HL-60 (cell line): ENCODE measurements at regions not wholly inside any gene's neighbourhood (a gene's known extent, or its start where the extent isn't known, plus 50 kb on each side); places are given as distances from the start of the nearest gene placed in this dataset.

Source experiments
- POLR2AphosphoS5 ChIP-seq: IDR thresholded peaks from 2 replicates; pipeline ENCODE4 v1.6.1; 2012; ENCODE audit warnings: low read depth
- TF ChIP-seq, protein P1 (sequence below): IDR thresholded peaks from one replicate; pipeline ENCODE4 v1.5.1; 2011; ENCODE audit warnings: low read length, control low read depth, inconsistent platforms; ENCODE audit not compliant: insufficient read depth

DNA sequence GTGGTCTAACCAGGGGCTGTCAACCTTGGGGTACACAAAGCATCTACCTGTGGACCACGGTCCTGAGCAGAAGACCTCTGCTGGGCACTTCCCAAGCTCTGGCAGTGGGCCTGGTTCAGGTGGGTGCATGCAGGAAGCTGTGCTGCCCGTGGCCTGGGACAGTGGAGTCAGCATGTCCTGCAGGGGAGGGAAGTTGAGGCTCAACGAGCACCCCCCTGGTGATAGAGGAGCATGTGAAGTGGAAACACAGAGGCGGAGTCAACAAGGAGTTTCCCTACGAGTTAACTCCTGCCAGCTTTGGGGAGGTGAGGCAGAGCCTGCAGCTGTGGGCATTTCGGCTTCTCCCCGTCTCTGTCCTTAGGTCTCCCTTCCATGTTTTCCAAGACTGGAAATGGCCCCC is 67.5 kb upstream of the IRX2 start:
- TF ChIP-seq, protein P1, sequence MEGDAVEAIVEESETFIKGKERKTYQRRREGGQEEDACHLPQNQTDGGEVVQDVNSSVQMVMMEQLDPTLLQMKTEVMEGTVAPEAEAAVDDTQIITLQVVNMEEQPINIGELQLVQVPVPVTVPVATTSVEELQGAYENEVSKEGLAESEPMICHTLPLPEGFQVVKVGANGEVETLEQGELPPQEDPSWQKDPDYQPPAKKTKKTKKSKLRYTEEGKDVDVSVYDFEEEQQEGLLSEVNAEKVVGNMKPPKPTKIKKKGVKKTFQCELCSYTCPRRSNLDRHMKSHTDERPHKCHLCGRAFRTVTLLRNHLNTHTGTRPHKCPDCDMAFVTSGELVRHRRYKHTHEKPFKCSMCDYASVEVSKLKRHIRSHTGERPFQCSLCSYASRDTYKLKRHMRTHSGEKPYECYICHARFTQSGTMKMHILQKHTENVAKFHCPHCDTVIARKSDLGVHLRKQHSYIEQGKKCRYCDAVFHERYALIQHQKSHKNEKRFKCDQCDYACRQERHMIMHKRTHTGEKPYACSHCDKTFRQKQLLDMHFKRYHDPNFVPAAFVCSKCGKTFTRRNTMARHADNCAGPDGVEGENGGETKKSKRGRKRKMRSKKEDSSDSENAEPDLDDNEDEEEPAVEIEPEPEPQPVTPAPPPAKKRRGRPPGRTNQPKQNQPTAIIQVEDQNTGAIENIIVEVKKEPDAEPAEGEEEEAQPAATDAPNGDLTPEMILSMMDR: no peak
- TF ChIP-seq POLR2AphosphoS5: no peak
